ENCODE measurements at regions not wholly inside any gene's neighbourhood (a gene's known extent, or its start where the extent isn't known, plus 50 kb on each side); places are given as distances from the start of the nearest gene placed in this dataset.

- no peaks in the 10 kb centered on the region for H3K4me1 ChIP-seq (ENCODE audit: control insufficient read depth in 2 of 2, insufficient read depth in 2 of 2, low read length in 2 of 2)
- no peak overlapping the region for H3K27ac ChIP-seq (ENCODE audit: low read depth in 2 of 2, low read length in 2 of 2)
- no peaks in the 10 kb centered on the region for H3K27me3 ChIP-seq (ENCODE audit: control insufficient read depth in 2 of 2, insufficient read depth in 2 of 2, low read length in 2 of 2)
- no peak overlapping the region for H3K4me3 ChIP-seq (ENCODE audit: low read length in 2 of 2)
- H3K36me3 ChIP-seq (ENCODE audit: control insufficient read depth in 2 of 2, insufficient read depth in 2 of 2, low read length in 2 of 2), result no peaks in the 10 kb centered on the region
- H3K9me3 ChIP-seq (ENCODE audit: control insufficient read depth in 2 of 2, low read length in 2 of 2), result no peaks in the 10 kb centered on the region
- no peak overlapping the region for H3K9ac ChIP-seq (ENCODE audit: low read depth in 1 of 2, low read length in 2 of 2)
Measured at GRCh38 chr6:145244349-145245100, 490.8 kb downstream of the EPM2A start.

- no peaks in the 10 kb centered on the region for H3K4me1 ChIP-seq (ENCODE audit: control insufficient read depth in 2 of 2, insufficient read depth in 2 of 2, low read length in 2 of 2)
- H3K4me3 ChIP-seq (ENCODE audit: low read length in 2 of 2), result no peak overlapping the region
- H3K27me3 ChIP-seq (ENCODE audit: control insufficient read depth in 2 of 2, insufficient read depth in 2 of 2, low read length in 2 of 2), result no peaks in the 10 kb centered on the region
- no peak overlapping the region for H3K27ac ChIP-seq (ENCODE audit: low read depth in 2 of 2, low read length in 2 of 2)
- no peak overlapping the region for H3K9ac ChIP-seq (ENCODE audit: low read depth in 1 of 2, low read length in 2 of 2)
- H3K36me3 ChIP-seq (ENCODE audit: control insufficient read depth in 2 of 2, insufficient read depth in 2 of 2, low read length in 2 of 2), result no peaks in the 10 kb centered on the region
- no peaks in the 10 kb centered on the region for H3K9me3 ChIP-seq (ENCODE audit: control insufficient read depth in 2 of 2, low read length in 2 of 2)
Measured at GRCh38 chr6:145245119-145245518, 490.2 kb downstream of the EPM2A start.

GRCh38 chr6:145247692-145248419 lies 487.5 kb downstream of the EPM2A start:
- Histone ChIP-seq H3K9me3 (ENCODE audit: control insufficient read depth in 2 of 2, low read length in 2 of 2) (no peaks in the 10 kb centered on the region), H3K9ac (ENCODE audit: low read depth in 1 of 2, low read length in 2 of 2) (no peak overlapping the region), H3K4me1 (ENCODE audit: control insufficient read depth in 2 of 2, insufficient read depth in 2 of 2, low read length in 2 of 2) (no peaks in the 10 kb centered on the region), H3K4me3 (ENCODE audit: low read length in 2 of 2) (no peak overlapping the region), H3K27ac (ENCODE audit: low read depth in 2 of 2, low read length in 2 of 2) (no peak overlapping the region), H3K27me3 (ENCODE audit: control insufficient read depth in 2 of 2, insufficient read depth in 2 of 2, low read length in 2 of 2) (no peaks in the 10 kb centered on the region), H3K36me3 (ENCODE audit: control insufficient read depth in 2 of 2, insufficient read depth in 2 of 2, low read length in 2 of 2) (no peaks in the 10 kb centered on the region)

GRCh38 chr6:145250436-145250835 lies 484.9 kb downstream of the EPM2A start:
- Histone ChIP-seq H3K4me3 (ENCODE audit: low read length in 2 of 2) (no peak overlapping the region), H3K9me3 (ENCODE audit: control insufficient read depth in 2 of 2, low read length in 2 of 2) (no peaks in the 10 kb centered on the region), H3K9ac (ENCODE audit: low read depth in 1 of 2, low read length in 2 of 2) (no peak overlapping the region), H3K36me3 (ENCODE audit: control insufficient read depth in 2 of 2, insufficient read depth in 2 of 2, low read length in 2 of 2) (no peaks in the 10 kb centered on the region), H3K4me1 (ENCODE audit: control insufficient read depth in 2 of 2, insufficient read depth in 2 of 2, low read length in 2 of 2) (no peaks in the 10 kb centered on the region), H3K27me3 (ENCODE audit: control insufficient read depth in 2 of 2, insufficient read depth in 2 of 2, low read length in 2 of 2) (no peaks in the 10 kb centered on the region), H3K27ac (ENCODE audit: low read depth in 2 of 2, low read length in 2 of 2) (no peak overlapping the region)

- no peaks in the 10 kb centered on the region for H3K27me3 ChIP-seq (ENCODE audit: control insufficient read depth in 2 of 2, insufficient read depth in 2 of 2, low read length in 2 of 2)
- H3K9me3 ChIP-seq (ENCODE audit: control insufficient read depth in 2 of 2, low read length in 2 of 2), result no peaks in the 10 kb centered on the region
- H3K27ac ChIP-seq (ENCODE audit: low read depth in 2 of 2, low read length in 2 of 2), result no peak overlapping the region
- H3K4me3 ChIP-seq (ENCODE audit: low read length in 2 of 2), result no peak overlapping the region
- H3K4me1 ChIP-seq (ENCODE audit: control insufficient read depth in 2 of 2, insufficient read depth in 2 of 2, low read length in 2 of 2), result no peaks in the 10 kb centered on the region
- H3K9ac ChIP-seq (ENCODE audit: low read depth in 1 of 2, low read length in 2 of 2), result no peak overlapping the region
- no peaks in the 10 kb centered on the region for H3K36me3 ChIP-seq (ENCODE audit: control insufficient read depth in 2 of 2, insufficient read depth in 2 of 2, low read length in 2 of 2)
Measured at GRCh38 chr6:145252737-145253136, 482.6 kb downstream of the EPM2A start.

- Histone ChIP-seq H3K4me3 (ENCODE audit: low read length in 2 of 2) (no peak overlapping the region), H3K27me3 (ENCODE audit: control insufficient read depth in 2 of 2, insufficient read depth in 2 of 2, low read length in 2 of 2) (no peaks in the 10 kb centered on the region), H3K9ac (ENCODE audit: low read depth in 1 of 2, low read length in 2 of 2) (no peak overlapping the region), H3K36me3 (ENCODE audit: control insufficient read depth in 2 of 2, insufficient read depth in 2 of 2, low read length in 2 of 2) (no peaks in the 10 kb centered on the region), H3K4me1 (ENCODE audit: control insufficient read depth in 2 of 2, insufficient read depth in 2 of 2, low read length in 2 of 2) (no peaks in the 10 kb centered on the region), H3K9me3 (ENCODE audit: control insufficient read depth in 2 of 2, low read length in 2 of 2) (no peaks in the 10 kb centered on the region), H3K27ac (ENCODE audit: low read depth in 2 of 2, low read length in 2 of 2) (no peak overlapping the region)
Measured at GRCh38 chr6:145254649-145255401, 480.5 kb downstream of the EPM2A start.

- H3K4me1 ChIP-seq (ENCODE audit: control insufficient read depth in 2 of 2, insufficient read depth in 2 of 2, low read length in 2 of 2), result no peaks in the 10 kb centered on the region
- no peak overlapping the region for H3K27ac ChIP-seq (ENCODE audit: low read depth in 2 of 2, low read length in 2 of 2)
- no peak overlapping the region for H3K9ac ChIP-seq (ENCODE audit: low read depth in 1 of 2, low read length in 2 of 2)
- no peaks in the 10 kb centered on the region for H3K27me3 ChIP-seq (ENCODE audit: control insufficient read depth in 2 of 2, insufficient read depth in 2 of 2, low read length in 2 of 2)
- no peaks in the 10 kb centered on the region for H3K9me3 ChIP-seq (ENCODE audit: control insufficient read depth in 2 of 2, low read length in 2 of 2)
- no peaks in the 10 kb centered on the region for H3K36me3 ChIP-seq (ENCODE audit: control insufficient read depth in 2 of 2, insufficient read depth in 2 of 2, low read length in 2 of 2)
- no peak overlapping the region for H3K4me3 ChIP-seq (ENCODE audit: low read length in 2 of 2)
Measured at GRCh38 chr6:145257704-145258103, 477.6 kb downstream of the EPM2A start.

GRCh38 chr6:145258122-145258521 lies 477.2 kb downstream of the EPM2A start:
- H3K4me3 ChIP-seq (ENCODE audit: low read length in 2 of 2), result no peak overlapping the region
- no peaks in the 10 kb centered on the region for H3K27me3 ChIP-seq (ENCODE audit: control insufficient read depth in 2 of 2, insufficient read depth in 2 of 2, low read length in 2 of 2)
- no peak overlapping the region for H3K27ac ChIP-seq (ENCODE audit: low read depth in 2 of 2, low read length in 2 of 2)
- no peaks in the 10 kb centered on the region for H3K4me1 ChIP-seq (ENCODE audit: control insufficient read depth in 2 of 2, insufficient read depth in 2 of 2, low read length in 2 of 2)
- no peak overlapping the region for H3K9ac ChIP-seq (ENCODE audit: low read depth in 1 of 2, low read length in 2 of 2)
- H3K9me3 ChIP-seq (ENCODE audit: control insufficient read depth in 2 of 2, low read length in 2 of 2), result no peaks in the 10 kb centered on the region
- no peaks in the 10 kb centered on the region for H3K36me3 ChIP-seq (ENCODE audit: control insufficient read depth in 2 of 2, insufficient read depth in 2 of 2, low read length in 2 of 2)

- Histone ChIP-seq H3K4me3 (ENCODE audit: low read length in 2 of 2) (no peak overlapping the region), H3K27ac (ENCODE audit: low read depth in 2 of 2, low read length in 2 of 2) (no peak overlapping the region), H3K27me3 (ENCODE audit: control insufficient read depth in 2 of 2, insufficient read depth in 2 of 2, low read length in 2 of 2) (no peaks in the 10 kb centered on the region), H3K9ac (ENCODE audit: low read depth in 1 of 2, low read length in 2 of 2) (no peak overlapping the region), H3K9me3 (ENCODE audit: control insufficient read depth in 2 of 2, low read length in 2 of 2) (no peaks in the 10 kb centered on the region), H3K4me1 (ENCODE audit: control insufficient read depth in 2 of 2, insufficient read depth in 2 of 2, low read length in 2 of 2) (no peaks in the 10 kb centered on the region), H3K36me3 (ENCODE audit: control insufficient read depth in 2 of 2, insufficient read depth in 2 of 2, low read length in 2 of 2) (no peaks in the 10 kb centered on the region)
Measured at GRCh38 chr6:145260484-145261175, 474.7 kb downstream of the EPM2A start.

All from mucosa of rectum (tissue), 2 donors.